Neural crest cell (in vitro differentiated cells): ENCODE measurements at regions not wholly inside any gene's neighbourhood (a gene's known extent, or its start where the extent isn't known, plus 50 kb on each side); places are given as distances from the start of the nearest gene placed in this dataset.
A peak's percentile ranks its signal among the peaks of the same experiment; 100 is the strongest.

Experiments
- DNase-seq: peaks from one replicate; pipeline ENCODE4 v3.0.0; 2021; ENCODE audit warnings: low read depth, mixed read lengths, low spot score
- H3K27ac Mint-ChIP-seq: one replicate; pipeline ENCODE4 v1.8.0; 2021; ENCODE audit warnings: mild to moderate bottlenecking, mixed read lengths; ENCODE audit not compliant: unreplicated experiment
- H3K27me3 Mint-ChIP-seq: 2 replicates; pipeline ENCODE4 v1.8.0; 2021; ENCODE audit warnings: low read depth, mild to moderate bottlenecking, mixed read lengths
- H3K36me3 Mint-ChIP-seq: 2 replicates; pipeline ENCODE4 v1.8.0; 2021; ENCODE audit warnings: low read depth, mild to moderate bottlenecking, mixed read lengths
- H3K4me1 Mint-ChIP-seq: 2 replicates; pipeline ENCODE4 v1.8.0; 2021; ENCODE audit warnings: mixed read lengths
- H3K4me3 Mint-ChIP-seq: one replicate; pipeline ENCODE4 v1.8.0; 2021; ENCODE audit warnings: mild to moderate bottlenecking, mixed read lengths
- H3K9me3 Mint-ChIP-seq: 2 replicates; pipeline ENCODE4 v1.8.0; 2021; ENCODE audit warnings: mixed read lengths
- CTCF ChIP-seq: fragments of 200-600 bp; sonication (generic); conservative IDR thresholded peaks from 2 replicates; pipeline ENCODE4 v1.5.0; 2021; ENCODE audit warnings: antibody characterized with exemption, mild to moderate bottlenecking

GRCh38 chr1:222455188-222455879 is 92.6 kb downstream of the HHIPL2 start:
- DNase-seq, result peak; percentile 88
- Mint-ChIP-seq H3K27me3 (peaks cover 8% of the 10 kb centered on the region), H3K36me3 (peaks cover 9% of the 10 kb centered on the region), H3K4me1 (peaks cover 16% of the 10 kb centered on the region), H3K4me3 (no peak overlapping the region), H3K27ac (no peak overlapping the region), H3K9me3 (peaks cover 8% of the 10 kb centered on the region)
- peak; percentile 98 for TF ChIP-seq CTCF

- no peak overlapping the region for H3K4me3 Mint-ChIP-seq
- TF ChIP-seq CTCF, result no peak
- peaks cover 8% of the 10 kb centered on the region for H3K9me3 Mint-ChIP-seq
- H3K4me1 Mint-ChIP-seq, result peaks cover 16% of the 10 kb centered on the region
- H3K36me3 Mint-ChIP-seq, result peaks cover 9% of the 10 kb centered on the region
- DNase-seq, result no peak
- peaks cover 8% of the 10 kb centered on the region for H3K27me3 Mint-ChIP-seq
- no peak overlapping the region for H3K27ac Mint-ChIP-seq
Measured at GRCh38 chr1:222454782-222455181, 93.1 kb downstream of the HHIPL2 start.

GRCh38 chr1:222454186-222454585 is 93.7 kb downstream of the HHIPL2 start:
- DNase-seq, result no peak
- Mint-ChIP-seq H3K9me3 (peaks cover 8% of the 10 kb centered on the region), H3K4me1 (peaks cover 16% of the 10 kb centered on the region), H3K36me3 (peaks cover 9% of the 10 kb centered on the region), H3K4me3 (no peak overlapping the region), H3K27ac (no peak overlapping the region), H3K27me3 (peaks cover 8% of the 10 kb centered on the region)
- TF ChIP-seq CTCF, result no peak

- H3K9me3 Mint-ChIP-seq, result peaks cover 2% of the 10 kb centered on the region
- peaks cover 3% of the 10 kb centered on the region for H3K36me3 Mint-ChIP-seq
- no peak overlapping the region for H3K27ac Mint-ChIP-seq
- H3K4me3 Mint-ChIP-seq, result no peak overlapping the region
- no peak for DNase-seq
- TF ChIP-seq CTCF, result no peak
- H3K27me3 Mint-ChIP-seq, result peaks cover 8% of the 10 kb centered on the region
- H3K4me1 Mint-ChIP-seq, result peaks cover 16% of the 10 kb centered on the region
Measured at GRCh38 chr1:222452031-222452430, 95.9 kb downstream of the HHIPL2 start.

GRCh38 chr1:222443566-222443965 is 104.3 kb downstream of the HHIPL2 start:
- H3K4me1 Mint-ChIP-seq, result no peaks in the 10 kb centered on the region
- no peak for DNase-seq
- H3K27ac Mint-ChIP-seq, result no peak overlapping the region
- H3K27me3 Mint-ChIP-seq, result no peaks in the 10 kb centered on the region
- no peak for TF ChIP-seq CTCF
- H3K9me3 Mint-ChIP-seq, result no peaks in the 10 kb centered on the region
- H3K4me3 Mint-ChIP-seq, result no peak overlapping the region
- no peaks in the 10 kb centered on the region for H3K36me3 Mint-ChIP-seq
